ENCODE measurements at regions not wholly inside any gene's neighbourhood (a gene's known extent, or its start where the extent isn't known, plus 50 kb on each side); places are given as distances from the start of the nearest gene placed in this dataset.
"Not testable (repeated sequence)": the region's sequence is repeated elsewhere in the genome, so short reads cannot be mapped to it uniquely, and the experiment has no call there.

GRCh38 chrX:15016051-15016450, 142.8 kb downstream of the MOSPD2 start:
- Histone ChIP-seq H2AFZ (no peak overlapping the region), H3K4me3 (no peak overlapping the region), H4K20me1 (ENCODE audit: insufficient read depth, poor library complexity, severe bottlenecking) (no peaks in the 10 kb centered on the region), H3K27me3 (no peaks in the 10 kb centered on the region), H3K36me3 (replicated peaks; ENCODE audit: insufficient read depth, low read depth) (no peaks in the 10 kb centered on the region), H3K27ac (no peak overlapping the region), H3K9me2 (replicated peaks; ENCODE audit: insufficient read depth) (no peaks in the 10 kb centered on the region), H3K4me1 (ENCODE audit: insufficient read depth) (no peaks in the 10 kb centered on the region), H3K79me2 (no peaks in the 10 kb centered on the region), H3K4me2 (no peak overlapping the region), H3K9me3 (ENCODE audit: low read depth) (no peaks in the 10 kb centered on the region)
- DNase-seq (ENCODE audit: low spot score): no peak
- no peak for TF ChIP-seq EZH2phosphoT487 (IDR thresholded peaks at IDR 0.05; ENCODE audit: low read depth, severe bottlenecking, unreplicated experiment)
- no peak for TF ChIP-seq EZH2 (IDR thresholded peaks at IDR 0.05; ENCODE audit: borderline replicate concordance)
- TF ChIP-seq CTCF (IDR thresholded peaks at IDR 0.05; ENCODE audit: poor library complexity): no peak
- WGBS (ENCODE audit: low lambda C conversion rate, missing lambda C conversion rate): 61% methylated on average over 1 of the region's 1 CpG

GRCh38 chrX:15014281-15014680, 141.1 kb downstream of the MOSPD2 start:
- Histone ChIP-seq H4K20me1 (ENCODE audit: insufficient read depth, poor library complexity, severe bottlenecking) (no peaks in the 10 kb centered on the region), H3K27ac (no peak overlapping the region), H3K4me1 (ENCODE audit: insufficient read depth) (no peaks in the 10 kb centered on the region), H3K4me2 (no peak overlapping the region), H3K36me3 (replicated peaks; ENCODE audit: insufficient read depth, low read depth) (no peaks in the 10 kb centered on the region), H3K79me2 (no peaks in the 10 kb centered on the region), H3K9me2 (replicated peaks; ENCODE audit: insufficient read depth) (no peaks in the 10 kb centered on the region), H3K27me3 (no peaks in the 10 kb centered on the region), H3K4me3 (no peak overlapping the region), H2AFZ (no peak overlapping the region), H3K9me3 (ENCODE audit: low read depth) (no peaks in the 10 kb centered on the region)
- WGBS (ENCODE audit: low lambda C conversion rate, missing lambda C conversion rate): 53% methylated on average over 2 of the region's 2 CpGs
- no peak for DNase-seq (ENCODE audit: low spot score)
- TF ChIP-seq EZH2phosphoT487 (IDR thresholded peaks at IDR 0.05; ENCODE audit: low read depth, severe bottlenecking, unreplicated experiment) (no peak), CTCF (IDR thresholded peaks at IDR 0.05; ENCODE audit: poor library complexity) (no peak), EZH2 (IDR thresholded peaks at IDR 0.05; ENCODE audit: borderline replicate concordance) (no peak)

GRCh38 chrX:15013461-15013860, 140.2 kb downstream of the MOSPD2 start:
- DNase-seq (ENCODE audit: low spot score): no peak
- Histone ChIP-seq H4K20me1 (ENCODE audit: insufficient read depth, poor library complexity, severe bottlenecking) (no peaks in the 10 kb centered on the region), H2AFZ (no peak overlapping the region), H3K4me3 (no peak overlapping the region), H3K9me3 (ENCODE audit: low read depth) (no peaks in the 10 kb centered on the region), H3K27ac (no peak overlapping the region), H3K4me1 (ENCODE audit: insufficient read depth) (no peaks in the 10 kb centered on the region), H3K79me2 (no peaks in the 10 kb centered on the region), H3K27me3 (no peaks in the 10 kb centered on the region), H3K36me3 (replicated peaks; ENCODE audit: insufficient read depth, low read depth) (no peaks in the 10 kb centered on the region), H3K9me2 (replicated peaks; ENCODE audit: insufficient read depth) (no peaks in the 10 kb centered on the region), H3K4me2 (no peak overlapping the region)
- TF ChIP-seq EZH2 (IDR thresholded peaks at IDR 0.05; ENCODE audit: borderline replicate concordance) (no peak), CTCF (IDR thresholded peaks at IDR 0.05; ENCODE audit: poor library complexity) (no peak), EZH2phosphoT487 (IDR thresholded peaks at IDR 0.05; ENCODE audit: low read depth, severe bottlenecking, unreplicated experiment) (no peak)
- WGBS (ENCODE audit: low lambda C conversion rate, missing lambda C conversion rate): 39% methylated on average over 1 of the region's 1 CpG

DNA sequence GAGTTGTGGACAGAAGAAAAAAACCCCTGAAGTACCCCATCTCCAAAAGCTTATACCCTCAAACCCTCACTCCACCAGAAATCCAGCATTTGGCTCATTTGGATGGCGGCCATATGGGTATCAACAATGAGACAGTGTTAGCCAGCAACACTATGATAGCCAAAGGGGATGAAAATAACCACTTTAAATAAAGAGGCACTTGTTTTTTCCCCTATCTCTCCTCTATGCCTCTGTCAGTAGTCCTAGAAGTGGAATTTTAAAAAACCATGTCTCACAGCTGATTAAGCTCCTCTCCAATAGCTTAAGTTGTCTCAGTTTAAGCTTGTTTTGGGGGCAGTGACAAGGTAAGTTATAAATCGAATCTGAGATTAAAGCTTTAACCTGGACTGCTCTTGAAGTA, 124.0 kb downstream of the MOSPD2 start:
- Histone ChIP-seq H3K79me2 (no peaks in the 10 kb centered on the region), H3K27me3 (no peaks in the 10 kb centered on the region), H4K20me1 (ENCODE audit: insufficient read depth, poor library complexity, severe bottlenecking) (no peaks in the 10 kb centered on the region), H3K4me1 (ENCODE audit: insufficient read depth) (no peaks in the 10 kb centered on the region), H2AFZ (no peak overlapping the region), H3K27ac (no peak overlapping the region), H3K9me2 (replicated peaks; ENCODE audit: insufficient read depth) (no peaks in the 10 kb centered on the region), H3K4me2 (no peak overlapping the region), H3K4me3 (no peak overlapping the region), H3K36me3 (replicated peaks; ENCODE audit: insufficient read depth, low read depth) (no peaks in the 10 kb centered on the region), H3K9me3 (ENCODE audit: low read depth) (no peaks in the 10 kb centered on the region)
- 68% methylated on average over 2 of the region's 2 CpGs for WGBS (ENCODE audit: low lambda C conversion rate, missing lambda C conversion rate)
- TF ChIP-seq EZH2 (IDR thresholded peaks at IDR 0.05; ENCODE audit: borderline replicate concordance): no peak
- TF ChIP-seq CTCF (IDR thresholded peaks at IDR 0.05; ENCODE audit: poor library complexity): no peak
- TF ChIP-seq EZH2phosphoT487 (IDR thresholded peaks at IDR 0.05; ENCODE audit: low read depth, severe bottlenecking, unreplicated experiment): no peak
- DNase-seq (ENCODE audit: low spot score): no peak

- H3K79me2 ChIP-seq; H3K36me3 ChIP-seq (replicated peaks; ENCODE audit: insufficient read depth, low read depth); H3K27me3 ChIP-seq; H3K9me3 ChIP-seq (ENCODE audit: low read depth); H3K4me1 ChIP-seq (ENCODE audit: insufficient read depth); DNase-seq (ENCODE audit: low spot score); H3K27ac ChIP-seq; H3K9me2 ChIP-seq (replicated peaks; ENCODE audit: insufficient read depth); H2AFZ ChIP-seq; H4K20me1 ChIP-seq (ENCODE audit: insufficient read depth, poor library complexity, severe bottlenecking); H3K4me3 ChIP-seq; H3K4me2 ChIP-seq: not testable (repeated sequence)
- WGBS (ENCODE audit: low lambda C conversion rate, missing lambda C conversion rate): 91% methylated on average over 5 of the region's 5 CpGs
These were observed 111.2 kb downstream of the MOSPD2 start for GRCh38 chrX:14984425-14984824.
